ENCODE measurements at regions not wholly inside any gene's neighbourhood (a gene's known extent, or its start where the extent isn't known, plus 50 kb on each side); places are given as distances from the start of the nearest gene placed in this dataset.
"Not testable (repeated sequence)": the region's sequence is repeated elsewhere in the genome, so short reads cannot be mapped to it uniquely, and the experiment has no call there.

- DNase-seq: no peak
These were observed 186.2 kb upstream of the SVIL start for GRCh38 chr10:29820890-29821461.

- DNase-seq: no peak
These were observed 182.2 kb upstream of the SVIL start for GRCh38 chr10:29816801-29817558.

- no peak for DNase-seq
These were observed 180.8 kb upstream of the SVIL start for GRCh38 chr10:29815572-29815971.

GRCh38 chr10:29811751-29812427 is 177.1 kb upstream of the SVIL start:
- no peak for DNase-seq

- no peak for DNase-seq
These were observed 176.0 kb upstream of the SVIL start for GRCh38 chr10:29810816-29811215.

- DNase-seq: not testable (repeated sequence)
These were observed 175.5 kb upstream of the SVIL start for GRCh38 chr10:29810231-29810630.

GRCh38 chr10:29809383-29809782 is 174.6 kb upstream of the SVIL start:
- DNase-seq: no peak

- DNase-seq: no peak
These were observed 172.5 kb upstream of the SVIL start for GRCh38 chr10:29807163-29807806.

GRCh38 chr10:29806350-29806788 is 171.6 kb upstream of the SVIL start:
- DNase-seq: no peak

GRCh38 chr10:29805134-29805723 is 170.5 kb upstream of the SVIL start:
- no peak for DNase-seq

GRCh38 chr10:29804025-29804852 is 169.5 kb upstream of the SVIL start:
- no peak for DNase-seq

- DNase-seq: no peak
These were observed 167.4 kb upstream of the SVIL start for GRCh38 chr10:29802171-29802570.

- DNase-seq: no peak
These were observed 164.3 kb upstream of the SVIL start for GRCh38 chr10:29798921-29799690.

- no peak for DNase-seq
These were observed 162.8 kb upstream of the SVIL start for GRCh38 chr10:29797616-29798015.

- no peak for DNase-seq
These were observed 161.1 kb upstream of the SVIL start for GRCh38 chr10:29795850-29796249.

GRCh38 chr10:29794776-29795611 is 160.2 kb upstream of the SVIL start:
- DNase-seq: no peak

GRCh38 chr10:29791773-29792172 is 157.0 kb upstream of the SVIL start:
- no peak for DNase-seq

- no peak for DNase-seq
These were observed 155.4 kb upstream of the SVIL start for GRCh38 chr10:29790207-29790606.

- no peak for DNase-seq
These were observed 153.3 kb upstream of the SVIL start for GRCh38 chr10:29788113-29788512.

- DNase-seq: no peak
These were observed 150.9 kb upstream of the SVIL start for GRCh38 chr10:29785701-29786100.

Data from stimulated activated CD4-positive, alpha-beta T cell treated with anti-CD3 and anti-CD28 coated beads, Interleukin-4, amount 100 ng/mL, for 1 hour (primary cell).